ENCODE measurements at regions not wholly inside any gene's neighbourhood (a gene's known extent, or its start where the extent isn't known, plus 50 kb on each side); places are given as distances from the start of the nearest gene placed in this dataset.
"Not testable (repeated sequence)": the region's sequence is repeated elsewhere in the genome, so short reads cannot be mapped to it uniquely, and the experiment has no call there.

DNA sequence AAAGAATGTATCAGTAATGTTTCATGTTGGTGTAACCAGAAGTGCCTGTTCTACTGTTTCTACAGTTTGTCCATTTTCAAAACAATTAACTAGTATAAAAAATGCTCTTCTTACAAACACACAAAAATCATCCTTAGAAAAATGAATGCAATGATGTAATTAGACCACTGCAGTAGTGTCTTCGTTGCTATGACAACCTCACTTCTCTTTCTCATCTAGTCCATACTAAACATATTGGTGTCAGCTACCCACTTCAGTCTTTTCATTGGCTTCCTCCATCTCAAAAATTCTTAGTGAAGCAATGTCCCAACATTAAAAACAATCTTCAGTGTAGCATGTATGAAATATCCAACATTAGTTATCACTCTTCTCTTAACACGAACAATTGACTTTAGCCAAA, 1265.8 kb downstream of the REEP3 start:
- no peak for DNase-seq

DNA sequence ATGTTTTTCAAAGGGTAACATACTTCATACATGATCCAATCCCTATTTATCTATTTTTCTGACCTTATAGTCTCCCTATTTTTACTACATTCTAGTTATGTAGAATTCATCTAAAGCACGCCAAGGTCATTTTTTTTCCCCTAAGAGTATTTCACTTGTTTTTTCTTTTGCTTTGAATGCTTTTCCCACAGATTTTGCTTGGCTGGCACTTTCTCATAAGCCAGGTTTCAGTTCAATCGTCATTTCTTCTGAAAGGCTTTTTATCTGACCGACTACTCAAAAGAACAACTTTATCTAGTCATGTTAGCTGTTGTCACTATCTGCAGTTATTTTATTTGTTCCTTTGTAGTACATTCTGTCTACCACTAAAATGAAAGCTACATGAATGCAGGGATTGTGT, 1274.6 kb downstream of the REEP3 start:
- no peak for DNase-seq

DNA sequence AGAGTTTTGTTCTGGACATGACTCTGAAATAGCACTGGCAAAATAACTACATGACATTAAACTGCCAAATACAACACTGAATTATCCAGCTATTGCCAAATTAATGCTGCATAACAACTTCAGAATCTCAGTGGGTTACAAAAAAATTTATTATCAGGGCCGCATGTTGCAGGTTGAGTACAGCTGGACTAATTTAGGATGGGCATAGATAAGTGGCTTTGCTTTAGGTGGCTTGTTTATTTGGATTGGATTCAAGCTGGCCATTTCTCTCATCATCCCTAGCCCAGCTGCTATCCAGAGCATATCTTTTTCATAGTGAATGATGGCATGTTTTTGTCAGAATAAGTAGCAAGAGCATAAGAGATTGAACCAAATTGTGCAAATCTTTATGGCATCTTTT, 1277.1 kb downstream of the REEP3 start:
- DNase-seq = no peak

DNA sequence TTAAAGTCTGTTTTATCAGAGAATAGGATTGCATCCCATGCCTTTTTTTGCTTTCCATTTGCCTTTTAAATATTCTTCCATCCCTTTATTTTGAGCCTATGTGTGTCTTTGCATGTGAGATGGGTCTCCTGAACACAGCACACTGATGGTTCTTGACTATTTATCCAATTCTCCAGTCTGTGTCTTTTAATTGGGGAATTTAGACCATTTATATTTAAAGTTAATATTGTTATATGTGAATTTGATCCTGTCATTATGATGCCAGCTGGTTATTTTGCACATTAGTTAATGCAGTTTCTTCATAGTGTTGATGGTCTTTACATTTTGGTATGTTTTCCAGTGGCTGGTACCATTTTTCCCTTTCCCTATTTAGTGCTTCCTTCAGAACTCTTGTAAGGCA, 1287.0 kb downstream of the REEP3 start:
- not testable (repeated sequence) for DNase-seq

DNA sequence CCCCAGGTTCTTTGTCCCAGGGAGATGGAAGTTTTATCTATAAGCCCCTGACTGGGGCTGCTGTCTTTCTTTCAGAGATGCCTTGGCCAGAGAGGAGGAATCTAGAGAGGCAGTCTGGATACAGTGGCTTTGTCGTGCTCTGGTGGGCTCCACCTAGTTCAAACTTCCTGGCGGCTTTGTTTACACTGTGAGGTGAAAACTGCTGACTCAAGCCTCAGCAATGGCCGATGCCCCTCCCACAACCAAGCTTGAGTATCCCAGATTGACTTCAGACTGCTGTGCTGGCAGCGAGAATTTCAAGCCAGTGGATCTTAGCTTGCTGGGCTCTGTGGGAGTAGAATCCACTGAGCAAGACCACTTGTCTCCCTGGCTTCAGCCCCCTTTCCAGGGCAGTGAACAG, 1288.8 kb downstream of the REEP3 start:
- not testable (repeated sequence) for DNase-seq

DNA sequence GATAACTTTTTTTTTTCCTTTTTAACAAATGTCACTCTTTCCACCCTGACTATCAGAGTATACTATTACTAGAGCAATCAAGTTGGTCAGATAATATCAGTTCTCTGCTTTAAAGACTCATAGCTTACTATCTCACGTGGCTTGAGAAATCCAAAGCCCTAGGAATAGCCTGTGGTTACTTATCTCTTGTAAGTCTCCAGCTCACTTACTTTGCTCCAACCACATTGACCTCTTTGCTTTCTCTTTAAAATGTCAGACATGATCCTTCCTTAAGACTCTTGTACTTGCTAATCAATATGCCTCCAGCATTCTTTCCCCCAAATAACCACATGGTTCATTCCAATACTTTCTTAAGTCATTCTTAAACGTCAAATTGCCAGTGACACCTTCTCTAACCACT, 1292.2 kb downstream of the REEP3 start:
- DNase-seq = no peak

DNA sequence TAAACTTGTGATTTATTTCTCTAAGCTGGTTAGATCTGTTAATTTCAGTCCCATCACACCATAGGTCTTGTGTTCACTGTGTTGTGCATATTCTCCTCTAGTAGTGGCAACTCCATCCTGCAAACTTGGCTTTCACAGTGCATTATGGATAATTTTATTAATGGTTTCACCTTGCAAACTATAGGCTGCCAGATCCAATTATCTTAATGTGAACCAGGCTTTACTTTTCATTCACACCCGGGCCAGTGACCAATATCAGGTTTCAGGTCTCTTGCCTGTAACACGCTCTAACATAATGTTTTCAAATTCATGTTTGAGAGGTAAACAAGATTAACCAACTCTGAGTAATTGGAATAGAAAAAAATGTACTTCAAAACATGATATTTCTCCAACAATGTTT, 1293.0 kb downstream of the REEP3 start:
- DNase-seq = peak in 1 of 2 experiments; percentile 20

DNA sequence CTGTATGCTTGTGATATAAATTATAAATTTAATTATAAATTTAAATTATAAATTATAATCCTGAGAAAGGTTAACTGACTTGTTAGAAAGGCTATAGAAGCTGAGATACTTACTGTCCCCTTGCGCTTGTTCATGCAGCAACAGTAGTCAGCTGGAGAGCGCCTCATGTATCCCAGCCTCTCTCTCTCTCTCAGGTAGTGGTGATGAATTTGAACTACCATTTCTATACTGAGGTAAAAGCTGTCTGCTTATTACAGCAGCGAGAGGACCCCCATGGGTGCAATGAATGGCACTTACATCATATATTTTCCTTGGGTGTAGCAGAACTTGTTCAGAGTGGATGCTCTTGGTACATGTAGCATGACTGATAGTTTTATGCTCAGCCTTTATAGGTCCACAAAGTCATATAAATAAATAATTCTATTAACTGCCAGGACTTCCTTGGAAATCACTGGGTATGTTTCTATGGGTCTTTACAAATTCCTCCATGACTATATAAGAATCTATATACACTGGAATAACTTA, 1308.7 kb downstream of the REEP3 start:
- DNase-seq = no peak

DNA sequence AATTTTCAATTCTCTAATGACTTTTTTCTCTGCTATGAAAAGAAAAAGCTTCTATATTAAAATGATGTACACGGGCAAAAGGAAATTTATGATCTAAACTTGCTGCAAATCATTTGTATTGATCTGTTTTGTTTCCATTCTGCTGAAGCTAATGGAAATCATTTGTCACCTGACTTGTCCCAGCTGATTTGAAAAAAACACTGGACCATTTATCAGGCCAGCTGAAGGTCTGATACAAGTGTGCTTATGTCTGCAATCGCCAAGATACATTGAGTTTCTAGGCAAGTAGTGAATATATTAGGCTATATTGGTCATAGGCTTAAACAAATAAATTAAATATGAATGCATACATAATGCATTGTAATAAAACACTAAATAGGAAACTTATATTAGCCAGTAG, 1309.7 kb downstream of the REEP3 start:
- no peak for DNase-seq

DNA sequence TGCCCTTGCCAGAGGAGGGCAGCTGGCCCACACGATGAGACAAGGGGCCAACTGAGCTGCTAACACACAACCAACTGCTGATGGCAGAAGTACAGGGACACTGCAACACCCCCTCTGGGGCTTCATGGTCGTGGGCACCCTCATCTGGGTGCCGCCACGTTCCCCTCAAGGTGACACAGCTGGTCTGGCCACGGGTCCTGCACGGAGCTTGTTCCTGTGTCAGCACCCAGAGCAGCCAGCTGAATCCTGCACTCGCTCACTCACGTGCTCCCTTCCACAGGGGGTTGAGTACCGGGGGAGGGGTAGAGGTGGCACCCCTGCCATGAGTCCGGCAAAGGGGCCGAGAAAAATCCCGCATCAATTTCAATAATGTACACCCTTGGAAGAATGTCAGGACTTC, 1319.1 kb downstream of the REEP3 start:
- DNase-seq = no peak

DNA sequence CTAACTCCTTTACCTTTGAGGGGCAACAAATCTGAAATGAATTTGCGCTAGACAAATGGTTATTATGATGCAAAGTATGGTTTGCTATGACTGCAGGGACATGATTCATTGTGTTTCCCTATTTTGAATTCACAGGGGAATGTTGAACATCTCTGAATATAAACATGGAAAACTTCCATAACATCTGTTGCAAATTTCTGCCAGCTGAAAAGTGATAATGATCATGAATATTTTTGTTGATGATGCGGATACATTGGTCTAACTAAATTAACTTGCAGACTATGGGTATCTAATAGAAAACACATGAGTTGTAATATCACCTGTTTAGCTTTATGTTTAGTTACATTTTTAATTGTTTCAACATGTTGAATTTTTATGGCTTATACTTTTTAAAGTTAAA, 1325.5 kb downstream of the REEP3 start:
- no peak for DNase-seq

DNA sequence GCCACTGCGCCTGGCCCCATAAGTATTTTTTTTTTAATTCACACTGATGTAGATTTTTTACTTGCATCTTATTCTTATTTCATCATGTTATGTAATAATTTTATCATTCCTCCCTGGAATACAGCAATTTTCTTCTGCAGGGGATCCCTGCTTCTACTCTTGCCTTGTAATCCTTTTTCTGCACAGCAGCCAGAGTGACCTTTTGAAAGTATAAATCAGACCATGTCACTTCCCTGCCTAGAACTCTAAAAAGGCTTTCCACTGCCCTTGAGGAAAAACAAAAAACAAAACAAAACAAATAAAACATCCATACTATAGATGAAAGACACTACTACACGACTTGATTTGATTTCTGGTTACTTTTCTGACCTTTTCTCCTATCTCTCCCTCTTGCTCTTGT, 1334.7 kb downstream of the REEP3 start:
- DNase-seq = no peak

DNA sequence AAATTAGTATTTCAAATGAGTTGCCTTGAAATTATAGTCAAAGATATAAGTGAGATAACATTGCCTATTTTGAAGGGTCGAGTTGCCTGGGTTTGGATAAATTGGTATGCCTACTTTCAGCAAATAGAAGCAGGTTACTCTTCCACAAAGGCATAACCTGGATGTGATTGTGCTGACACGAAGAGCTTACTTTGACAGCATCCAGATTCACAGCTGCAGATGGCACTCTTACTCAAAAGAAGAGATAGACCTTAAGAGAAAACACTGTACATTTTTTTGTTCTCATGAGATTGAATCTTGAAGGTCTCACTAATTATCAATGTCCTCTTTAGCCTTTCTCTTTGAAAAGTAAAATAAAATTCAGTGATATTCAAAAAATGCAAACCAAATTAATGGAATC, 1338.7 kb downstream of the REEP3 start:
- no peak for DNase-seq

DNA sequence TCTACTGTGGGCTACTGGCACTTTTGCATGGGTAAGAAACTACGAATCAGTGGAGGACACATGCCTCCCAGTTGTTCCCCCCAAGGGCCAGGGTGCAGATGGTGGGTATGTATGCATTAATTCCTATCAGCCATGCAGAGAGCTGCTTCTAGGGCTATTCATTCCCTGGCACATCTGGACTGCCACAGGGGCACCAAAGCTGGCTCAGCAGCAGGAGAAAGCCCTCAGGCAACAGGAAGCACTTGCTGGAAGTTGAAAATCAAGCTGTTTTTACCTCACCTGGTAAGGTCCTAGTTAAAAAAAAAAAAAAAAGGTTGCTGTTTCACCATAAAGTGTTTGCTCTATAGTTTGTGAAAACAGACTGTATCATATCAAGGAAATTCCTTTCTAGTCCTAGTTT, 1342.6 kb downstream of the REEP3 start:
- peak in 1 of 2 experiments; percentile 36 for DNase-seq

DNA sequence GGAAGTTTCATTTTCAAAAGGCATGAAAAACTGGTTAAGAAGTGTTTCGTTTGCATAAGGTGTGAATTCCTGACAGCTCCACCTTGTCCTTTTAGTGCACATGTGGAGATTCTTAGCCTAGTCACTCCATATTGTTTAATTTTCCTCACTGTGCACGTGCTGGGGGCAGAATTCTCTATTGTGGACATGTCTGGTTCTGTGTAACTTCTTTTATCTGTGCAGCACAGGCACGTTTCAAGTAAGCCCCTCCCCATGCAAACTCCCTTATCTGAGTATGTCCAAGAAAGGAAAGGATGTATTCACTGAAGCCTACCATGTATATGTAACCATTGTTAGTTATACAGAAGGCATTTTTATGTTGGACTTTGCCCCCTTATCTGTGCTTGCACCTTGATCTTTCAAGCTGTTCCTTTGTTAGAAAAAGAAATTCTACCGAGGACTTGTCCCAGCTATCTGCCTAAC, 1346.3 kb downstream of the REEP3 start:
- no peak for DNase-seq

DNA sequence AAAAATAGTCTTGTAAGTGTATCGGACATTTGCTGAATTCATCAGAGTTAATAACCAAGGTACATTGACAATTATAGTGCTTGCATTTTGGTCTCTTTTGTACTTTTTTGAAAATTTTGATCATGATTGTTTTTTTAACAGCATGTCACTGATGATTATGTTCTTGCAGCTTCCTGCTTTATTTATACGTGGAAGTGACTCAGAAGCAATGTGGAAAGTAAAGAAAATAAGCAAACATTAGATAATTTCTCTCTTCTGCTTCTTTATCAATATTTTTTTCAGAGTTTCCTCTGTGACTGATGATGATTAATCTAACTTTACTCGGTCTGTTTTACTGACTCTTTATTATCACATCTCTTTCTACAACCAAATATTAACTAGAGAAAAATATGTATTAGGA, 1351.9 kb downstream of the REEP3 start:
- DNase-seq = no peak

DNA sequence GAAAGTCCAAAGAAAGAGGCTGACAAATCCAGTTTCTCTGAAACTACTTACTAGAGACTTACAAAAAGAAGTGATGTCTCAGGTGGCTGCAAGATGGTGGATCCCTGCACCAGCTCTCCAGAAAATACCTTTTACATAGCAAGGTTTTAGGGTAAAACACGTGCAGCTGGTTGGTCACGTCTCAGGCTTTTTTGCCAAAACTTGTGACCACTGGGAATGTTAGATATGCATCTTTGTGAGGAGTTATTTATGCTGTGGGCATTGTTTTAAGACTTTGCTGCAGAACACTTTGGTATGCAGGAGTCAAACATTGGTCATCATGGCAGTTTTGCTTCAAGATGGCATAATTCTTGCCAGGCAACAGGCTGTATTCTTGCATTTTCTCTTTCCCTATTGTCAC, 1352.8 kb downstream of the REEP3 start:
- DNase-seq = no peak

DNA sequence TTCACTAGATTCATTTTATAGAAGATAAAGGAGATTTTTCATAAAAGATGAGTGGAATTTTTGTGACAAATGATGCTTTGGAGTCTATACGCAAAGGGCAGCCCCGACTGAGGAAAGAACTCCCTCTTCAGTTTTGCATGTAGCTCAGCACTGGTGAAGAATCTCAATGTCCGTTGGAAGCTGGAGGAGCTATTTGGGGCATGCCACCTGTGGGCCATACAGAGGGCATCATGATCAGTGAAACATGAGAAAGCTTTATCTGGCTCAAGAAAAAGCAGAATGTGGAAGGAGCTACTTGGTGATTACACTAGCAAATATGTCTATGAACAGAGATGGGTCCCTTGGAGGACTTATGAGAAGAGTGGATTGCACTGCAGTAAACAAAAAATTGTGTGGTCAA, 1359.3 kb downstream of the REEP3 start:
- no peak for DNase-seq

DNA sequence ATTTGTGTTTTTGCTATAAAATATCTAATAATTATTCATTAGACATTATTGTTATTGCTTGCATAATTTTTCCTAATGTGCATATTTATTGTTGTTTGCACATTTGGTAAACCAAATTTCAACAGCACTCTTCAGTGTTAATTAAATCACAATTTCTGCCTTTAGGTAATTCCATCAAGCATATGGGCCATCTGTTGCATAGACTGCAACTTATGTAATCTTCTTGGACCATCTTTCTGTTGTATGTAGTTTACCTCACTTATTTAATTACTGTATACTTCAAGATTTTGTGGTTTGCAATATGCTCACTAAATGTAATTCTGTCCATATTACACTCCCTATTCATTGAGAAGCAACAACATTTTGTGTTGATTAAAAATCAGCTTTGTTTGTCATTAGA, 1360.1 kb downstream of the REEP3 start:
- DNase-seq = no peak

DNA sequence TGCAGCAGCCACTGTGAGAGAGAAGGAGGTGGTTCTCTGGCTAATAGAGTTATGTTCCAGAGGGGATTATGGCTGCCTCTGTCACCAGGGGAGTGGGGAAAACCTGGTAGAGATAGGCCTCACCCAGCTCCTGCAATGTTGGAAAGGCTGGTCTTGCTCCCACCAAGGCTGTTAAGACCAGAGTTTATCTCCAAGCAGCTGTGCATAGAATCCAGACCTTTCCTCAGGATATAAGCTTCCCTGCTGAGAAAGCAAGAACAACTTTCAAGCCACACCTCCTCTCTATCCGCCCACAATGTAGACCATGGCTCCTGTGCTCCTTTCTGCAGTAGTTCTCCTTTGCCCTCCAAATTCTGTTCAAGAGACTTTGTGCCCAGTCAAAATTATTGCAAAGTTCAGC, 1375.4 kb downstream of the REEP3 start:
- no peak for DNase-seq

DNA sequence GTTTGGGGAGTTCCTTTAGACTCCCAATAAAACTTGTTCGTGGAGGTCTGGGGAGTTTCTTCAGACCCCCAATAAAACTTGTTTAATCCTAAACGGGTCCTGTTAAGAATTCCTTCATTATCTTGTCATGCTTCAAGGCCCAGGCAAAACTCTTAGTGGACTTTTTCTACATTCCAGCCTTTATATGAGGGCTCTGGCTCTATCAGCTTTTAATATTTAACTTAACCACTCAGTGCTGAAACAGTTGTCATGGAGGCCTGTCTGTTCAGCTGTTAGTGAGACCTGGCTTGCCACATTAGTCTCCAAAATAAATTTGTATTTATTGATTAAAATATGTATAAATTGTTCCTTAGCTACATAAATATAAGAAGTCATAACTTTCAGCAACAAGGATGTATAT, 1385.1 kb downstream of the REEP3 start:
- not testable (repeated sequence) for DNase-seq

DNA sequence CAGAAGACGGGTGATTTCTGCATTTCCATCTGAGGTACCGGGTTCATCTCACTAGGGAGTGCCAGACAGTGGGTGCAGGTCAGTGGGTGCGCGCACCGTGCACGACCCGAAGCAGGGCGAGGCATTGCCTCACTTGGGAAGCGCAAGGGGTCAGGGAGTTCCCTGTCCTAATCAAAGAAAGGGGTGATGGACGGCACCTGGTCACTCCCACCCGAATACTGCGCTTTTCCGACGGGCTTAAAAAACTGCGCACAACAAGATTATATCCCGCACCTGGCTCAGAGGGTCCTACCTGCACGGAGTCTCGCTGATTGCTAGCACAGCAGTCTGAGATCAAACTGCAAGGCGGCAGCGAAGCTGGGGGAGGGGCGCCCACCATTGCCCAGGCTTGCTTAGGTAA, 1403.1 kb downstream of the REEP3 start:
- DNase-seq = not testable (repeated sequence)

DNA sequence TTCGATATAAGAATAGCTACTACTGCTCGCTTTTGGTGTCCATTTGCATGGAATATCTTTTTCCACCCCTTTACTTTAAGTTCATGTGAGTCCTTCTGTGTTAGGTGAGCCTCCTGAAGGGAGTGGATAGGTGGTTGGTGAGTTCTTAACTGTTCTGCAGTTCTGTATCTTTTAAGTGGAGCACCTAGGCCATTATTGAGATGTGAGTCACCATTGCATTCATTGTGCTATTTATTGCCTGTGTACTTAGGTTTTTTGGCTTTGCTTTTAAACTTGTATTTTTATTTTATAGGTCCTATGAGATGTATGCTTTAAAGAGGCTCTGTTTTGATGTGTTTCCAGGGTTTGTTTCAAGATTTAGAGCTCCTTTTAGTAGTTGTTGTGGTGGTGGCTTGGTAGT, 1430.8 kb downstream of the REEP3 start:
- DNase-seq = no peak

DNA sequence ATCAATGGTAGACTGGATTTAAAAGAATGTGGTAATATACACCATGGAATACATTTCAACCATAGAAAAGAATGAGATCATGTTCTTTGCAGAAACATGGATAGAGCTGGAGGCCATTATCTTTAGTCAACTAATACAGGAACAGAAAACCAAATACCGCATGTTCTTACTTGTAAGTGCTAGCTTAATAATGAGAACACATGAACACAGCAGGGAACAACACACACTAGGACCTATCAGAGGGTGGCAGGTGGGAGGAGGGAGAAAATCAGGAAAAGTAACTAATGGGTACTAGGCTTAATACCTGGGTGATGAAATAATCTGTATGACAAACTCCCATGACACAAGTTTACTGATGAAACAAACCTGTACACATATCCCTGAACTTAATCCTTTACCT, 1435.2 kb downstream of the REEP3 start:
- DNase-seq = no peak

DNA sequence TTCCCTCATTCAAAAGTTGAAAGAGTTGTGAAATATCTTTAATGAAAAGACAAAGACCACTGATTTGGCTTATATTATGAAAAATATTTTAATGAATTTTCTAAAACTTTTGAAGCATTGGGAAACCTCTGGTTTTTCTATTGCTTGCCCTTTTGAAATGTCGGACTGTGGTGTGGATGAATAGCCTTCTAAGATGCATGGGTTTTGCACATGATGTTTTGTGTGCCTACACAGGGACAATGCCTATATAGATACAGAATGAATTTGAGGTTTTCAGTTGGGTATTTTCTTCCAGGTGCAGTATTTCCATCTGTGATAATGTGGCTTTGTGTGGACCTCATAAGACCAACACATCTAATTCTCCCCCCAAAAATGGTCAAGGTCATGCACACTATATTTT, 1437.9 kb downstream of the REEP3 start:
- no peak for DNase-seq

DNA sequence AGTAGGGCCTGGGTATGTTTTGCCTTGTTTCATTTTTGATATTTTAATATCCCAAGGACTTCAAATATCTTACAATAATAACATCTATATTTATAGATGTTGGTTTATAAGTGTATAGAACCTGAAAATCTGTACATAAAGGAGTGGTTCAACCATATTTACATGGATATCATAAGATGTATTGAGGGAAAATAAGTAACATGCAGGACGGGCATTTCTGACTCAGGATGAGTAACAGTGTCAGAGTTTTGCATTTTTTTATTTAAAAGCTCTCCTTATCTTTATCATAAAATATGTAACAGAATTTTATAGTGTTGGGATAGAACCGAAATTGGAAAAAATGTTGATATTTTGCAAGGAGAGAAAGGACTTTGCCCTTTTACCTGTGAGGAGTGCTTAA, 1438.7 kb downstream of the REEP3 start:
- no peak for DNase-seq

Data from NCI-H2081 (cell line).